ENCODE measurements at regions not wholly inside any gene's neighbourhood (a gene's known extent, or its start where the extent isn't known, plus 50 kb on each side); places are given as distances from the start of the nearest gene placed in this dataset.

GRCh38 chr4:138410266-138410665 is 168.1 kb upstream of the SLC7A11 start (continued):
- TF ChIP-seq, protein P1, sequence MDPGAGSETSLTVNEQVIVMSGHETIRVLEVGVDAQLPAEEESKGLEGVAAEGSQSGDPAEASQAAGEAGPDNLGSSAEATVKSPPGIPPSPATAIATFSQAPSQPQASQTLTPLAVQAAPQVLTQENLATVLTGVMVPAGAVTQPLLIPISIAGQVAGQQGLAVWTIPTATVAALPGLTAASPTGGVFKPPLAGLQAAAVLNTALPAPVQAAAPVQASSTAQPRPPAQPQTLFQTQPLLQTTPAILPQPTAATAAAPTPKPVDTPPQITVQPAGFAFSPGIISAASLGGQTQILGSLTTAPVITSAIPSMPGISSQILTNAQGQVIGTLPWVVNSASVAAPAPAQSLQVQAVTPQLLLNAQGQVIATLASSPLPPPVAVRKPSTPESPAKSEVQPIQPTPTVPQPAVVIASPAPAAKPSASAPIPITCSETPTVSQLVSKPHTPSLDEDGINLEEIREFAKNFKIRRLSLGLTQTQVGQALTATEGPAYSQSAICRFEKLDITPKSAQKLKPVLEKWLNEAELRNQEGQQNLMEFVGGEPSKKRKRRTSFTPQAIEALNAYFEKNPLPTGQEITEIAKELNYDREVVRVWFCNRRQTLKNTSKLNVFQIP (CRISPR knock-in tag; IDR thresholded peaks at IDR 0.05; ENCODE audit: borderline replicate concordance, low read depth): no peak

GRCh38 chr4:138409670-138410069 is 167.5 kb upstream of the SLC7A11 start:
- TF ChIP-seq RARB (CRISPR knock-in tag; IDR thresholded peaks at IDR 0.05): no peak
- TF ChIP-seq PPARA (CRISPR knock-in tag; IDR thresholded peaks at IDR 0.05; ENCODE audit: borderline replicate concordance): no peak
- TF ChIP-seq, protein P1 (CRISPR knock-in tag; IDR thresholded peaks at IDR 0.05; ENCODE audit: borderline replicate concordance, low read depth): no peak
- TF ChIP-seq OSR1 (CRISPR knock-in tag; IDR thresholded peaks at IDR 0.05): no peak
- TF ChIP-seq, protein P2, sequence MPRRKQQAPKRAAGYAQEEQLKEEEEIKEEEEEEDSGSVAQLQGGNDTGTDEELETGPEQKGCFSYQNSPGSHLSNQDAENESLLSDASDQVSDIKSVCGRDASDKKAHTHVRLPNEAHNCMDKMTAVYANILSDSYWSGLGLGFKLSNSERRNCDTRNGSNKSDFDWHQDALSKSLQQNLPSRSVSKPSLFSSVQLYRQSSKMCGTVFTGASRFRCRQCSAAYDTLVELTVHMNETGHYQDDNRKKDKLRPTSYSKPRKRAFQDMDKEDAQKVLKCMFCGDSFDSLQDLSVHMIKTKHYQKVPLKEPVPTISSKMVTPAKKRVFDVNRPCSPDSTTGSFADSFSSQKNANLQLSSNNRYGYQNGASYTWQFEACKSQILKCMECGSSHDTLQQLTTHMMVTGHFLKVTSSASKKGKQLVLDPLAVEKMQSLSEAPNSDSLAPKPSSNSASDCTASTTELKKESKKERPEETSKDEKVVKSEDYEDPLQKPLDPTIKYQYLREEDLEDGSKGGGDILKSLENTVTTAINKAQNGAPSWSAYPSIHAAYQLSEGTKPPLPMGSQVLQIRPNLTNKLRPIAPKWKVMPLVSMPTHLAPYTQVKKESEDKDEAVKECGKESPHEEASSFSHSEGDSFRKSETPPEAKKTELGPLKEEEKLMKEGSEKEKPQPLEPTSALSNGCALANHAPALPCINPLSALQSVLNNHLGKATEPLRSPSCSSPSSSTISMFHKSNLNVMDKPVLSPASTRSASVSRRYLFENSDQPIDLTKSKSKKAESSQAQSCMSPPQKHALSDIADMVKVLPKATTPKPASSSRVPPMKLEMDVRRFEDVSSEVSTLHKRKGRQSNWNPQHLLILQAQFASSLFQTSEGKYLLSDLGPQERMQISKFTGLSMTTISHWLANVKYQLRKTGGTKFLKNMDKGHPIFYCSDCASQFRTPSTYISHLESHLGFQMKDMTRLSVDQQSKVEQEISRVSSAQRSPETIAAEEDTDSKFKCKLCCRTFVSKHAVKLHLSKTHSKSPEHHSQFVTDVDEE (CRISPR knock-in tag; IDR thresholded peaks at IDR 0.05): no peak
- no peak for TF ChIP-seq GLIS3 (CRISPR knock-in tag; IDR thresholded peaks at IDR 0.05)
- TF ChIP-seq ZC3H10 (CRISPR knock-in tag; IDR thresholded peaks at IDR 0.05): no peak
- TF ChIP-seq ESRRG (CRISPR knock-in tag; IDR thresholded peaks at IDR 0.05): no peak
- no peak for TF ChIP-seq SNAI2 (CRISPR knock-in tag; IDR thresholded peaks at IDR 0.05)
- TF ChIP-seq ZNF565 (CRISPR knock-in tag; conservative IDR thresholded peaks at IDR 0.05; ENCODE audit: low read depth): no peak
- no peak for TF ChIP-seq BACH2 (CRISPR knock-in tag; IDR thresholded peaks at IDR 0.05; ENCODE audit: borderline replicate concordance)
- no peak for TF ChIP-seq TOX (CRISPR knock-in tag; IDR thresholded peaks at IDR 0.05; ENCODE audit: borderline replicate concordance)
- TF ChIP-seq, protein P3, sequence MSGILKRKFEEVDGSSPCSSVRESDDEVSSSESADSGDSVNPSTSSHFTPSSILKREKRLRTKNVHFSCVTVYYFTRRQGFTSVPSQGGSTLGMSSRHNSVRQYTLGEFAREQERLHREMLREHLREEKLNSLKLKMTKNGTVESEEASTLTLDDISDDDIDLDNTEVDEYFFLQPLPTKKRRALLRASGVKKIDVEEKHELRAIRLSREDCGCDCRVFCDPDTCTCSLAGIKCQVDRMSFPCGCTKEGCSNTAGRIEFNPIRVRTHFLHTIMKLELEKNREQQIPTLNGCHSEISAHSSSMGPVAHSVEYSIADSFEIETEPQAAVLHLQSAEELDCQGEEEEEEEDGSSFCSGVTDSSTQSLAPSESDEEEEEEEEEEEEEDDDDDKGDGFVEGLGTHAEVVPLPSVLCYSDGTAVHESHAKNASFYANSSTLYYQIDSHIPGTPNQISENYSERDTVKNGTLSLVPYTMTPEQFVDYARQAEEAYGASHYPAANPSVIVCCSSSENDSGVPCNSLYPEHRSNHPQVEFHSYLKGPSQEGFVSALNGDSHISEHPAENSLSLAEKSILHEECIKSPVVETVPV (CRISPR knock-in tag; IDR thresholded peaks at IDR 0.05): no peak
- no peak for TF ChIP-seq PATZ1 (CRISPR knock-in tag; IDR thresholded peaks at IDR 0.05; ENCODE audit: borderline replicate concordance)
- TF ChIP-seq ZFP30 (CRISPR knock-in tag; IDR thresholded peaks at IDR 0.05): no peak
- TF ChIP-seq CSDC2 (CRISPR knock-in tag; IDR thresholded peaks at IDR 0.05): no peak
- no peak for TF ChIP-seq ARNTL (CRISPR knock-in tag; IDR thresholded peaks at IDR 0.05; ENCODE audit: borderline replicate concordance, low read depth)
- TF ChIP-seq, protein P4, sequence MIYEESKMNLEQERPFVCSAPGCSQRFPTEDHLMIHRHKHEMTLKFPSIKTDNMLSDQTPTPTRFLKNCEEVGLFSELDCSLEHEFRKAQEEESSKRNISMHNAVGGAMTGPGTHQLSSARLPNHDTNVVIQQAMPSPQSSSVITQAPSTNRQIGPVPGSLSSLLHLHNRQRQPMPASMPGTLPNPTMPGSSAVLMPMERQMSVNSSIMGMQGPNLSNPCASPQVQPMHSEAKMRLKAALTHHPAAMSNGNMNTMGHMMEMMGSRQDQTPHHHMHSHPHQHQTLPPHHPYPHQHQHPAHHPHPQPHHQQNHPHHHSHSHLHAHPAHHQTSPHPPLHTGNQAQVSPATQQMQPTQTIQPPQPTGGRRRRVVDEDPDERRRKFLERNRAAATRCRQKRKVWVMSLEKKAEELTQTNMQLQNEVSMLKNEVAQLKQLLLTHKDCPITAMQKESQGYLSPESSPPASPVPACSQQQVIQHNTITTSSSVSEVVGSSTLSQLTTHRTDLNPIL (CRISPR knock-in tag; IDR thresholded peaks at IDR 0.05; ENCODE audit: low read depth): no peak
- ATAC-seq: no peak

- TF ChIP-seq, protein P2 (CRISPR knock-in tag; IDR thresholded peaks at IDR 0.05): no peak
- TF ChIP-seq ESRRG (CRISPR knock-in tag; IDR thresholded peaks at IDR 0.05): no peak
- TF ChIP-seq ZNF70 (CRISPR knock-in tag; IDR thresholded peaks at IDR 0.05): no peak
- ATAC-seq: no peak
Measured at GRCh38 chr4:138408758-138409157, 166.6 kb upstream of the SLC7A11 start.

All from SK-N-SH treated with all-trans-retinoic acid at 6 μM for 48 hours (cell line).